Right kidney (tissue), 1 donor: ENCODE measurements at regions not wholly inside any gene's neighbourhood (a gene's known extent, or its start where the extent isn't known, plus 50 kb on each side); places are given as distances from the start of the nearest gene placed in this dataset.

Experiments used
- DNase-seq: peaks from one replicate; pipeline ENCODE4 v3.0.0-alpha.2; 2016

DNA sequence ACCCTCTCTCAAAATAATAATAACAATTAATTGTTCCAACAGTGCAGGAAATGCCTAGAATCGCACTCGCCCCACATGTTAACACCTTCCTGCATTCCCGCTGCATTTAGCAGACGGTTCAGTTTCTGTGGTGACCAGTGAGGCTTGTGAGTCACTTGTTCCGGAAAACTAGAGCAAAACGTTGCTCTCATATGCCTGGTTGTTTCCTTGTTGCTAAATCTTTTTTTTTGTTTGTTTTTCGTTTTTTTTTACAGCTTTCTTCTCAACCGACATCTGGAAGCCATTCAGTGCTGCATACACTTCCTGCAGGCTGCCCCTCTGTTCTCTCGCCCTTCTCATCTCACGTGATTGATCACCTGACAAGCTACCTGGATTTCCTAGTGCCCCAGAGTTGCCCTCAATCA is 56.9 kb upstream of the TMPRSS2 start:
- DNase-seq, result no peak

DNA sequence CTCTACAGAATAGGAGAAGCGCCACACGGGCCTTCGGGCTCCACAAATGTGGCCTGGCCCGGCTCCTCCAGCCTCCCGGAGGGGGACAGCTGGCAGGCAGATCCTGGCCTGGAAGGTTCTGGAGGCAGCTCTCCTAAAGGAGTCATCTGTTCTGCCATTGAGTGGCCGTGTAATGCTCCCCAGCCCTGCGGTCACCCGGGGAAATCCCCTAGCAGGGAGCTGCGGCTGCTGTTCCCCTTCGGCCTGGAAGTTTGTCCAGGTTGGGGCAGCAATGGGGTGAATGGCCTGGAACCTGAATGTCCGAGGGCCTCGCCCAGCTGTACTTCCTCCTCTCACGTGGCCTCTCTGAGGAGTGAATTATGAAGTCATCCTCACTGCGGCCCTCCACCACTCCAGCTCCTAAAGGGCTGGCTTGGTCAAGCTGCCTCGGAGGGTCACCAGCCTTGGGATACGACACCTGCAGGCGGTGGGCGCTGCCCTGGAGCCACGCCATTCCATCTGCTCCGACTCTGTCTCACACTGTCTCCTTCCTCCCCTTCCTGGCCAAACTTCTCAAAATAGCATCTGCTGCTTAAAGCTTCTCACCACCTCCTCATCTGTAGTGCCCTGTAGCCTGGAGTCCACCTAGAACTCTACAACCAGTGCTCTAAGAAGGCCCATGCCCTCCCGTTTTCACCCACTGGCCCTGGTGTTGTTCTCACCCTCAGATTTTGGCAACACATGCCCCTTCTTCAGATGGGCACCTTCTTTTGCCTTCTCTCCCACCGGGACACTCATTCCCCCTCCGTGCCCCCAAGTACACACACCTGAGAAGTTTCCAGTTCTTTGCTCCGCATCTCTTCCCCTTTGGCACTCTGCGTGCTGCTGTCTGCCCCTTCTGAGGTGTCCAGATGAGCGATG is 54.4 kb upstream of the TMPRSS2 start:
- no peak for DNase-seq

DNA sequence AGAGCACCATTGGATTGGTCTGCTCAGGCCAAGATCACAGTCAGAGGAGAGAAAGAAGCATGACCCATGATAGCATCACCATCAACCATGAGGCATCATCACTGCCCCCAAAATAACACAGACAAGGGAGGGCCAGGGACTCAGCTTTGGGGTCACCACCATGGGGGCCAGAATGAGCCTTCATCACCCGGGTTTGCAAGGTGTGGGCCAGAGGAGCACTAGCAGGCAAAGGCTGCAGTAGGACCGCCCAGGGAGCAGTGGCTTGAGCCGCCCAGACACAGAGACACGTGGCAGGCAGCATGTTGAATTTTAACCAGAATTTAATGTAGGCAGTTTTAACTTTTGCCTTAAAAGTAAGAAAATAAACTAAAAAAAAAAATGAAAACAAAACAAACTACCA is 53.7 kb upstream of the TMPRSS2 start:
- DNase-seq, result no peak

DNA sequence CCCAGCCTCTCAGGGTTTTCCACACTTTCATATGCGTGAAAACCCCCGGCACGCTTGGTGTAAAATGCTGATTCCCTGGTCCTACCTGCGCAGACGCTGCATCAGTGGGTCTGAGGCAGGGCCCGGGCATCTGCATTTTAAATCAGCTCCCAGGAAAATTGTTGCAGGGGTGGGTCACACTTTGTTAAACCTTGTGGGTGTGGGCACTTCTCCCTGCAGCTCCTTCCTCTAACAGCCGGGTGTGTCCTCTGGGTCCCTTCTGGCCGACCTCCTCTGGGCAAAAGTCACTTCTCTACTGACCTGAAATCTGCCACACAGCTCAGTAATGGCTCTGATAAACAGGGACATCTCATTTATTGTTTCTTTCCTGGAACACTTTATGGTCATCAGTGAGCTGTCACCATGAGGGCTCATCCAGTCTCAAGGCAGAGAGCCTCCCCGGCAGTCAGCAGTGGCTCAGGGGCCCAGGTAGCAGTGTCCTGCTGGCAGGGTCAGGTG is 52.8 kb upstream of the TMPRSS2 start:
- no peak for DNase-seq

DNA sequence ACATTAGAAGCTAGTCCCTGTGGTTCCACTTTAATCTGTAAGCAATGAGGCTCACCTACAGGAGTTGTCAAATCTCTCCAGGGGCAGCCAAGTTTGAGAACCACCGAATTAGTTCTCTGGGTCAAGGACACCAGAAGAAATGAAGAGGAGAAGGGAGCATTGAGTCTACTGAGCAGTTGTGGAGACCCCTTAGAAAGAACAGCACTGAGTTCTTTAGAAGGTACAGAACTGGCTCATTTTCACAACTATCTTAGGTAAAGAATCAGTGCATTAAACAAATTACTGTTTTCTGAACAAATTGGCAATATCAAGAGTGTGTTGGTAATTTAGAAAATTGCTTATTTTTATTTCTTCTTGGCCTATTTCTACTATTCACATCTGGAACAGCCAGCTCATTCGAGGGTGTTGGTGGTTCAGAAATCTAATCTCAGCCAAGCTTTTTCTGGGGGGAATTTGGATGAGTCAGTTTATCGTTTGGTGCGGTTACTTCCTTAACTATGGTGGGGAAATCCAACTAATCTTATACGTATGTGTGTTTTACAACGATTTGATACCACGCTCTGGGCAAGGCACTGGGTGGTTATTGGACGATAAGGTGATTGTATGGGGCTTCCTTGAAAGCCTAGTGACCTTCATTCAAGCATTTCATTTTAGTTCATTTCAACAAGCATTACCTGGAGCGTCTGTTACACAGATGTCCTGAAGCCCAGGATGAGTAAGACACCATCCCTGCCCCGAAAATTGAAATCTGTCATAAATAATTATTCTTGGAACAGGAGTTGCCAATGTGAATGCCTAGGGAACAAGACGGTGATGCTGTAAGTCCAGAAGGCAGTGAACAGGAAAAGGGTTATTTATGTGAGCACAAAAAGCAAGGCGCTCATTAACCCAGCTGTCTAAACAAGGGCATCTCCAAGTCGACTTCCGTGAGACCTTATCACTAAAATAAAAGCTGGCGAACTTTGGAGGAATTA is 52.0 kb upstream of the TMPRSS2 start:
- DNase-seq, result no peak

DNA sequence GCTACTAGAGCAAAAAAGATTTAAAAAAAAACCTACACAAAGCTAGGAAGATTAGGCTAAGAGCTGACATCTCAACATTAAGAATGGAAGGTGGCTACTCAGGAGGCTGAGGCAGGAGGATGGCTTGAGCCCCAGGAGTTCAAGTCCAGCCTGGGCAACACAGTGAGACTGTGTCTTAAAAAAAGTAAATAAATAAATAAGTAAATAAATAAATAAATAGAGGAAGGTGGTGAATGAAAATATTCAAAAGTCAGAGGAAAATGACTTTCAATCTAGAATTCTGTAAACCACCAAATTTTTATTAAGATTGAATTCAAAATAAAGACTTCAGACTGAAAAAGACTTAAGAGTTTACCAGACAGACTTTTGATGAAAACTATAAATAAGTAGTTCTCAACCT is 50.9 kb upstream of the TMPRSS2 start:
- DNase-seq, result no peak

DNA sequence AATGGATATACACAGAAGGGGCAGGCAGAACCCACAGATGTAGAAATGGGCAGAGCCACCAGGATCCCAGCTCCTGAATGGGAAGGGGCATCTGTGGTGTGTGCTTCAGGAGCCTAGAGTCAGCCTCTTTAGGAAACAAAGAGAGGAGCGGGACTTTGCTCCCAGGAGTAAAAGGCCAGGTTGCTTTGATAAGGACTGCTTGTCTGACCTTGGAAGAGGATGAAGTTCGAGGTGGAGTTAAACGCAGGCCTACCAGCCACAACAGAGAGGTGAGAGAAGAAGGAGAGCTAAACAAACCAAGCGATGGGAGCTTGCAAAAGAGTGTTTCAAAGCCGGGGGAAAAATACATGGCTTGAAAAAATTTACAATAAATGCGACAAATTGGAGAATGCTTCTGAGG is 49.9 kb upstream of the TMPRSS2 start:
- no peak for DNase-seq
